HG03442 (cell line): ENCODE measurements at regions not wholly inside any gene's neighbourhood (a gene's known extent, or its start where the extent isn't known, plus 50 kb on each side); places are given as distances from the start of the nearest gene placed in this dataset.
"Not testable (repeated sequence)": the region's sequence is repeated elsewhere in the genome, so short reads cannot be mapped to it uniquely, and the experiment has no call there.

Experiments used
- ATAC-seq: cut with Tn5 transposase; IDR thresholded peaks from one replicate; pipeline ENCODE4 v1.9.1; 2021; ENCODE audit warnings: mild to moderate bottlenecking, moderate library complexity; ENCODE audit not compliant: unreplicated experiment

GRCh38 chr9:12351293-12352044, 341.7 kb upstream of the TYRP1 start:
- ATAC-seq: no peak

DNA sequence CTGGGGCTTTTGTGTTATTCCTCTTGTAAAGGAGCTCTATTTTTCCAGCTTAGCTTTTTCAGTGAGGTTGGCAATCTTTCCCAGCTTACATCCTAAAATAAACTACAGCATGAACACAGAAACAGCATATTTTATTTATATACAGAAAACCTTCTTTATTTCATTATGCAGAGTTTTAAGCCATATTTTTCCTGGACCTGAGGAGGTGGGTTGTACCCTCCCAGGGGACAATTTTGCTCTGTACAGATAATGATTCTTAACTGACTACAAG, 341.2 kb upstream of the TYRP1 start:
- ATAC-seq: no peak

- ATAC-seq: no peak
Measured at GRCh38 chr9:12363439-12363838, 329.7 kb upstream of the TYRP1 start.

DNA sequence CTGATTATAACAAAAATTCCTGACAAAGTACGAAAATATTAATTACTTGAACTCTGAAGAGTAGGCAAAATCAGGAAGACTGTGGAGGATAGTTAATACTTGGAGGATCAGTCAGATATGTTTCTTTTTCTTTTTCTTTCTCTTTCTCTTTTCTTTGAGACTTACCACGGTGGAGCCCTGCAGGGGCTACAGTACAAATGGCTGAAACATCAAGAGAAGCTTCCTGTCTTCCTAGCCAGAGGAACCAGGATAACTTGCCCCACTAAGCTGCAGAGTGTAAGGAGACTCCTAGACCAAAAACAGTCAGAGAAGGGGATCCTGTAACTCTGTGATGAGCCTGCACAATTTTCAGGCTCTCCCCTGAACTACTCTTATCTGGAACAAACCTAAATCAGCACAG, 324.6 kb upstream of the TYRP1 start:
- no peak for ATAC-seq

GRCh38 chr9:12391839-12392509, 301.2 kb upstream of the TYRP1 start:
- no peak for ATAC-seq

- no peak for ATAC-seq
Measured at GRCh38 chr9:12394105-12394504, 299.1 kb upstream of the TYRP1 start.

- ATAC-seq: no peak
Measured at GRCh38 chr9:12403721-12404120, 289.5 kb upstream of the TYRP1 start.

DNA sequence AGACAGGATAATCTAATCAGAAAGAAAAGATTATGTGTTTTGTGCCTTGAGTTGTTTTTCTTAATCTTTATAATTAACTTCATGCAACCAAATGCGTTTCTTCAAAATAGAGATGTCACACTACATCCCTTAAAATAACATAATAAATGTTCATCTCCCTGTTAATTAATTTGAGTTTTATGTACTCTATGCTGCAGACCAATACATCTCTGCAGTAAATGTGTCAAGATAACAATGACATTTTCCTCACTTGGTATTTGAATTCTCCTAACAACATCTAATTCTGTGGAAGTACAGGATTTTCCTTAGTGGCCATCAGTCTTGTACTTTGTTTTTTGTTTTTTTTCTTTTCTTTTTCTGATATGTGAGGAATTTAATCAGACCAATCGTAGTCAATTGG, 279.2 kb upstream of the TYRP1 start:
- no peak for ATAC-seq

- ATAC-seq: no peak
Measured at GRCh38 chr9:12414514-12414913, 278.7 kb upstream of the TYRP1 start.

- ATAC-seq: no peak
Measured at GRCh38 chr9:12415361-12415760, 277.8 kb upstream of the TYRP1 start.

- ATAC-seq: no peak
Measured at GRCh38 chr9:12416716-12417115, 276.5 kb upstream of the TYRP1 start.

DNA sequence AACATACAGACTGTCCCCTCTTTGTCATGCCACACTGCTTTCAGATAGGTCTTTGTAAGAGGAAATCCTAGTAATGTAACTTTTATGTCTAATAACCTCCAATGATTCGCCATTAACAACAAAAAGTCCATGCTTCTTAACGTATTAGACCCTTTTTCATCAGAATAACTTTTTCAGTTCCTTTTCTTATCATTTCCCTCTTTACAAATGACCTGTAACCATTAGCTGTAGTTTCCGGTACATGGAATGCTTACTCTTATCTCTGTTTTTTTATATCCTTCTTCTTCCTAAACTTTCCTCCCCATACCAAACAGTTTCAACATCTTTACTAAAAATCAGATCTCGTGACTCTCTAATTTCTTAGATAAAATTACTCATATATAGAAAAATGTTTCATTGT, 268.9 kb upstream of the TYRP1 start:
- ATAC-seq: no peak

DNA sequence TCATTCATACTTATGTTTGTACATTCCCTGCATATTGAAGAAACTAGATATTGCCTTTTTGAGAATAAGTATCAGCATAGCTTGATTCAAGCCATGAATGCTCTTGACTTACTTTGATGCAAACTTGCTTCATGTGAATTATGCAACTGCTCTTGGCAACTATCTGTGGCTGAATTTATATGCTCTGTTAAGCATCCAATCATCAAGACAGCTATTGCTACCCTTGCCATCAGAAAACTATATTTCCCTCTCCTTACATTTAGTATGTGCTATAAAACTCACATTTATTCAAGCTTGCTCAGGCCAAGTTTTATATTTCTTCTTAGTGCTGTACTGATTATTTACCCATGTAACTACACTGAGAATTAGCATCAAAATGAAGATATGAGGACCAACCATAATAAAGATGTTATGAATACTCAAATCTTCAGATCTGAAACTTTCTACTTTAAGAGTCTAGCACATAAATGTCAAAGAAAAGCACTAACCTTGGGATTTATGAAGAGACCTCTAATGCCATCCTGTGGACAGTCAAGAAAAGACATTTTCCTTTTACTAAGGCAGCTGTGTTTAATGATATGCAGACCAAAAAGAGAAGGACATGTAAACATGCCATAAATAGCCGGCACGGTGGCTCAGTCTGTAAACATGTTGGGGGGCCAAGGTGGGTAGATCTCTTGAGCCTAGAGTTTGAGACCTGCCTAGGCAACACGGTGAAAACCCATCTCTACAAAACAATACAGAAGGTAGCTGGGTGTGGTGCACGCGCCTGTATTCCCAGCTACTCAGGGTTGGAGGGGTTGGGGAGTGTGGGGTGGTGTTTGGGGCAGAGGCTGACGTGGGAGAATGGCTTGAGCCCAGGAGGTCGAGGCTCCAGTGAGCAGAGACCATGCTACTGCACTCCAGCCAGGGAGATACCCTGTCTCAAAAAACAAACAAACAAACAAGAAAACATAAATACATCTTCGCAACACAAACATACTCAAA, 267.0 kb upstream of the TYRP1 start:
- no peak for ATAC-seq

- no peak for ATAC-seq
Measured at GRCh38 chr9:12439267-12439666, 253.9 kb upstream of the TYRP1 start.

GRCh38 chr9:12441080-12441479, 252.1 kb upstream of the TYRP1 start:
- not testable (repeated sequence) for ATAC-seq

DNA sequence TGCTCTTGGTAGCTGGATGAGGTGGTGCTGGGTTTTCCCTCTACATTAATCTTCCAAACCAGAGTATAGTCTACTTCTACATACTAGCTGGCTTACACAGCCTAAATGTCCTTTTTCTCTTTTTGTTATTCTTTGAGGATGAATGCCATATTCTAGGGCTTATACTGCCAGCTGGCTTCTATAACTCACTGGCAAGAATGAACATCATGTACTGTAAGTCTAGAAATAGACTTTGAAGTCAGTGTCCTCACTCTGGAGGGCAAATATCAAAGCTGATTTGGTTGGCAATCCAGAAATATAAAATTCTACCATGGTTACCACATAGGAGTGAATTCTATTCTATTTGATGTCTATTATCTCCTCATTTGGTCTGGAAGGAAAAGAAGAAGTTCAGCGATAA, 251.7 kb upstream of the TYRP1 start:
- ATAC-seq: no peak

DNA sequence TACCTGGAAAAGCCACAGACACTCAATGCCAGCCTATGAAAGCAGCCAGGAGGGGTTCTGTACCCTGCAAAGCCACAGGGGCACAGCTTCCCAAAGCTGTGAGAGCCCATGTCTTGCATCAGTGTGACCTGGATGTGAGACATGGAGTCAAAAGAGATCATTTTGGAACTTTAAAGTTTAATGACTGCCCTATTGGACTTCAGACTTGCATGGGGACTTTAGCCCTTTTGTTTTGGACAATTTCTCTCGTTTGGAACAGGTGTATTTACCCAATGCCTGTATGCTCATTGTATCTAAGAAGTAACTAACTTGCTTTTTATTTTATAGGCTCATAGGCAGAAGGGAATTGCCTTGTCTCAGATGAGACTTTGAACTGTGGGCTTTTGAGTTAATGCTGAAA, 244.9 kb upstream of the TYRP1 start:
- ATAC-seq: no peak

DNA sequence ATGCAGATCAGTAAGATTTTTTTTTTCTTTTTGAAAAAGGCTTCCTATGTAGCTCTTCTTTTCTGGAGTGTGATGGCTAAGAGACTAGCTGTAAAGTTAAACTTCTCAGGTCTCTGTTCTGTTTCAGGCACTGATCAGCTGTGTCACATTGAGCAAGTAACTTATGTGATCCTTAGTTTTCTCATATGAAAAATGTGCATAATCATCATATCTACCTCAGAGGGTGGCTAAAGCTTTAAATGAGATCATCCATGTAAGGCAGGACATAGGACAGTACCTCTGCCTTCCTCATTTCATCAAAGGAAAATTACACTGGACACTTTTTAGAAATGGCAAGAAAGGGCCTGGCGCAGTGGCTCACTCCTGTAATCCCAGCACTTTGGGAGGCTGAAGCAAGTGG, 235.9 kb upstream of the TYRP1 start:
- no peak for ATAC-seq

DNA sequence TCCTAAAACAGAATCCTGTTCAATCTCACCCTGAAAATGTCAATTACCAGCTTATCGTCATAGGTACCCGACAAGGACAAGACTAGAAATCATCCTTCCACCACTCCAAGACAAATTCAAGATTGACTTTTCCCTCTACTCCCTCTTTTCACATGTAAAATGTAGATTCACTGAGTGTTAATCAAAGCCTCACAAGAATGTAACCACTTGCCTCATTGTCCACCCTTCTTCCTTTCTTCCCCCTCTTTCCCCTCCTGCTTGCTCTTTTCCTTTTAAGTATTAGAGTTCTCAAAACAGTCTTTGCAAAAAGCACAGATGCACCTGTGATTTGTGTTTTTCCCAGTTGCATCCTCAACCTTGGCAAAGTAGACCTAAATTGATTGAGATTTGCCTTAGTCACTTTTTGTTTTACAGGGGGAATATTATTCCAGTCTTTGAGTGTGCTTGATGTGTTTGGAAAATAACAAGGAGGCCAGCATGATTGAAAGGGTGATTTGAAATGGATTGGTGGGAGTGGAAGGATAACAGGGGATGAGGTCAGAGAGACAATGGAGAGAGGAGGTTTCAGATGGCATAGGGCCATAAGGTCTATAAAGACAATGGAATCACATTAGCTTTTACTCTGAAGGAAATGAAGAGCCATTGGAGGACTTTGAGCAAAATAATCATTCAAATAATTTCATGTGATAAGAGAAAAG, 231.3 kb upstream of the TYRP1 start:
- no peak for ATAC-seq

DNA sequence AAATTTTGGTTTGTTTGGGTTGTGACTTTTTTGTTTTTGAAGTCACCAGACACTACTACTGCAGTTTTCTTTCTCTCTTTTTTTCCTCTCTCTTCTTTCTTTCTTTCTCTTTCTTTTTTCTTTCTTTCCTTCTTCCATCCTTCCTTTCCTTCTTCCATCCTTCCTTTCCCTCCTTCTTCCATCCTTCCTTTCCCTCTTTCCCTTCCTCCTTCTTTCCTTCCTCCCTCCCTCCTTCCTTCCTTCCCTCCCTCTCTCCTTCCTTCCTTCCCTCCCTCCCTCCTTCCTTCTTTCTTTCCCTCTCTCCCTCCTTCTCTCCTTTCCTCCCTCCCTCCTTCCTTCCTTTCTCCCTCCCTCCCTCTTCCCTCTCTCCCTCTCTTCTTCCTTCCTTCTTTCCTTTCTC, 230.3 kb upstream of the TYRP1 start:
- ATAC-seq: no peak

DNA sequence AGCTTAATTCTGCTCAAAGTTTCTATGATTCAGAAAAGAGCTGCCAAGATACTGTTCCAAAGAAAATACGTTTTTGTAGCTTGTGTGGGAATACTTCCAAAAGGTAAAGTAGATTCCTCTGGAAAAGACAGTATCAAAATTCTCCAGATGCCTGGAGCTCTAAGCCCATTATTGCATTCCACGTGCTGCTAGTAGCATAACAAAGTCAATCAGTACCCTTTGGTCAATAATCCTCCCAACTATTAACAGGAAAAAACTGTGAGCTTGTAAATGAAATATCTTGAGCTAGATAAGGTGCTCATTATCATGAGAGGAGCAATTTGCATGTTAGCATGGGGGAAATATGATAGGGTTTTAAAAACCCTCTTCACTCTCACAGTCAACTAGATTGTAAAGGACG, 229.5 kb upstream of the TYRP1 start:
- no peak for ATAC-seq
